ENCODE measurements at regions not wholly inside any gene's neighbourhood (a gene's known extent, or its start where the extent isn't known, plus 50 kb on each side); places are given as distances from the start of the nearest gene placed in this dataset.

DNA sequence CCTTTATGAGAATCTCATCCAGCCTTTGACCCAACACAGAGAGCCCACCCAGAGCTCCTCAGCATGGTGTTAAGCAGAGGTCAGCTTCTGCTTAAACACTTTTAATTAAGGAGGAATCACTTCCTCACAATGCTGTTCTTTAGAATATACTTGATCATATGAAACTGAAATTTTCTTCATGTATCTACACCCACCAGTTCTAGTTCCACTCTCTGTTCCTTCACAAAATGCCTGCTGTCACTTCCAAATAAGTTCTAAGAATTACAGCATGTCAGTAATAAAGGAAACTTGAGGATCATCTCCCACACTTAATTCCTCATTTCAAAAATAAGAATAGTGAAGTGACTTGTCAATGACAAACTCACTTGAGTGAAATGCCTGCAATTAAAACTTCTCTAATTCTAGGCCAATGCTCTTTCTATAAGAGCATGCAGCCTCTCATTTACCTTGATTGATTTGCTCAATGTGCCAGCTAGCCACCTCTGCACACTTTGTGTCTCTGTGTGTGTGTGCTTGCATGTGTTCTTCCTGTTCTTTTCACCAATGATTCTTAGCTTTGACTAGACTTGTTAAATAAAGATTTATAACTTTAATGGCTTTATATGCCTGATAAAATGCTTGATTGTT, 356.3 kb downstream of the PLPP3 start:
- H3K9me3 ChIP-seq (ENCODE audit: insufficient read depth, low read depth), result no peaks in the 10 kb centered on the region
- no peaks in the 10 kb centered on the region for H3K79me2 ChIP-seq (ENCODE audit: low read depth)
- no peak for TF ChIP-seq EZH2 (IDR thresholded peaks at IDR 0.05; ENCODE audit: low read depth)
- TF ChIP-seq, protein P1, sequence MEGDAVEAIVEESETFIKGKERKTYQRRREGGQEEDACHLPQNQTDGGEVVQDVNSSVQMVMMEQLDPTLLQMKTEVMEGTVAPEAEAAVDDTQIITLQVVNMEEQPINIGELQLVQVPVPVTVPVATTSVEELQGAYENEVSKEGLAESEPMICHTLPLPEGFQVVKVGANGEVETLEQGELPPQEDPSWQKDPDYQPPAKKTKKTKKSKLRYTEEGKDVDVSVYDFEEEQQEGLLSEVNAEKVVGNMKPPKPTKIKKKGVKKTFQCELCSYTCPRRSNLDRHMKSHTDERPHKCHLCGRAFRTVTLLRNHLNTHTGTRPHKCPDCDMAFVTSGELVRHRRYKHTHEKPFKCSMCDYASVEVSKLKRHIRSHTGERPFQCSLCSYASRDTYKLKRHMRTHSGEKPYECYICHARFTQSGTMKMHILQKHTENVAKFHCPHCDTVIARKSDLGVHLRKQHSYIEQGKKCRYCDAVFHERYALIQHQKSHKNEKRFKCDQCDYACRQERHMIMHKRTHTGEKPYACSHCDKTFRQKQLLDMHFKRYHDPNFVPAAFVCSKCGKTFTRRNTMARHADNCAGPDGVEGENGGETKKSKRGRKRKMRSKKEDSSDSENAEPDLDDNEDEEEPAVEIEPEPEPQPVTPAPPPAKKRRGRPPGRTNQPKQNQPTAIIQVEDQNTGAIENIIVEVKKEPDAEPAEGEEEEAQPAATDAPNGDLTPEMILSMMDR (conservative IDR thresholded peaks at IDR 0.05), result no peak
- no peak overlapping the region for H3K4me3 ChIP-seq
- H3K27me3 ChIP-seq (ENCODE audit: insufficient read depth, low read depth), result no peaks in the 10 kb centered on the region
- ChIA-PET POLR2A (ENCODE audit: unreplicated experiment) (no interaction called here), CTCF (no interaction called here)
- no TSS peak for BruUV-seq (replicated peaks)
- H2AFZ ChIP-seq, result no peak overlapping the region
- no peak overlapping the region for H3K4me2 ChIP-seq
- no peaks in the 10 kb centered on the region for H3K36me3 ChIP-seq (ENCODE audit: low read depth)
- H3K4me1 ChIP-seq (replicated peaks; ENCODE audit: insufficient read depth), result no peaks in the 10 kb centered on the region
- no peaks in the 10 kb centered on the region for H3K9me2 ChIP-seq (ENCODE audit: insufficient read depth)
- intact Hi-C loops (cut with micrococcal nuclease; ENCODE audit: unreplicated experiment), result no loop called here
- H3F3A ChIP-seq (ENCODE audit: insufficient read depth, low read depth), result no peaks in the 10 kb centered on the region
- no peaks in the 10 kb centered on the region for H4K20me1 ChIP-seq (ENCODE audit: insufficient read depth)
- no peak for DNase-seq
- H3K27ac ChIP-seq, result no peak overlapping the region

DNA sequence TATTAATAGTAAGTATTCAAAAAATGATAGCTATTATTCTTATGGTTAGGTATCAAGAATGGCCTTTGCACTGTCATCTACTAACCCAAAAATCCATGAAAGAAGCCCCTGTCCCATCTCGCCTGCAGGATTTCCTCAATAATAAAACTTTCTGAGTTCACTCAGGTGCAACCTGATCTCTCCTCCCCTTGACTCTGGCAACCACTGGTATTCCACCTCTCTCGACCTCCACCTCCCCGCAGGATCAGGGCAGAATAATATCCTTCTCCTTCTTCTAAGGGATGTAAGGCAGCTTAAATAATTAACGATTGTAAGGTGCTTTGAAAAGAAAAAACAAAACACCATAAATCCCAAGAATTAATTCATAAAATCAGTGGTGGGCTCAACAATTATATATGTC, 359.3 kb downstream of the PLPP3 start:
- no peaks in the 10 kb centered on the region for H4K20me1 ChIP-seq (ENCODE audit: insufficient read depth)
- H2AFZ ChIP-seq, result no peak overlapping the region
- H3K27me3 ChIP-seq (ENCODE audit: insufficient read depth, low read depth), result no peaks in the 10 kb centered on the region
- H3K27ac ChIP-seq, result no peak overlapping the region
- H3F3A ChIP-seq (ENCODE audit: insufficient read depth, low read depth), result no peaks in the 10 kb centered on the region
- no peaks in the 10 kb centered on the region for H3K36me3 ChIP-seq (ENCODE audit: low read depth)
- H3K4me2 ChIP-seq, result no peak overlapping the region
- H3K4me3 ChIP-seq, result no peak overlapping the region
- ChIA-PET POLR2A (ENCODE audit: unreplicated experiment) (no interaction called here), CTCF (no interaction called here)
- H3K79me2 ChIP-seq (ENCODE audit: low read depth), result no peaks in the 10 kb centered on the region
- no peaks in the 10 kb centered on the region for H3K9me2 ChIP-seq (ENCODE audit: insufficient read depth)
- no TSS peak for BruUV-seq (replicated peaks)
- DNase-seq, result no peak
- H3K9me3 ChIP-seq (ENCODE audit: insufficient read depth, low read depth), result no peaks in the 10 kb centered on the region
- H3K4me1 ChIP-seq (replicated peaks; ENCODE audit: insufficient read depth), result no peaks in the 10 kb centered on the region
- TF ChIP-seq, protein P1 (conservative IDR thresholded peaks at IDR 0.05), result no peak
- TF ChIP-seq EZH2 (IDR thresholded peaks at IDR 0.05; ENCODE audit: low read depth), result no peak
- intact Hi-C loops (cut with micrococcal nuclease; ENCODE audit: unreplicated experiment), result no loop called here

DNA sequence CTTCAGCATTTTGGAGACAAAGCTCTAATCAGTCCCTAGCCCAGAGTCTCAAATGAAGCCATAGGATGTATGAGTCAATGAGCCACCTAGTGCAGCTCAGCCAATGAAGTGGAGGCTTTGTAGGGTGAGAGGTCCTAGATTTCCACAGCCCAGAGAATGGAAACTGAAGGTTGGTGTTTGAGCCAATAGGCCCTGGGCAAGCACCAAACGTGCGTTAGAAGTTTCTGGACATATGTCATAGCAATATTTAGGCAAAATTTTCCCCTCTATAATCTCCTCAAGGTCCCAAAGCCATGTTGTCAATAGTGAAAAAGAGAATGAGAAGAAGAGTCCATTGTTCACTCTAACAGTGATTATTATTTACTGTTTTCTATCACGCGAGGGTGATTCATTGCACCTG, 361.3 kb downstream of the PLPP3 start:
- Histone ChIP-seq H3K27ac (no peak overlapping the region), H3K9me3 (ENCODE audit: insufficient read depth, low read depth) (no peaks in the 10 kb centered on the region), H3K4me3 (no peak overlapping the region), H3K4me2 (no peak overlapping the region), H2AFZ (no peak overlapping the region), H3K36me3 (ENCODE audit: low read depth) (no peaks in the 10 kb centered on the region), H3F3A (ENCODE audit: insufficient read depth, low read depth) (no peaks in the 10 kb centered on the region), H4K20me1 (ENCODE audit: insufficient read depth) (no peaks in the 10 kb centered on the region), H3K79me2 (ENCODE audit: low read depth) (no peaks in the 10 kb centered on the region), H3K9me2 (ENCODE audit: insufficient read depth) (no peaks in the 10 kb centered on the region), H3K4me1 (replicated peaks; ENCODE audit: insufficient read depth) (no peaks in the 10 kb centered on the region), H3K27me3 (ENCODE audit: insufficient read depth, low read depth) (no peaks in the 10 kb centered on the region)
- TF ChIP-seq EZH2 (IDR thresholded peaks at IDR 0.05; ENCODE audit: low read depth), result no peak
- TF ChIP-seq, protein P1 (conservative IDR thresholded peaks at IDR 0.05), result no peak
- no TSS peak for BruUV-seq (replicated peaks)
- intact Hi-C loops (cut with micrococcal nuclease; ENCODE audit: unreplicated experiment), result no loop called here
- POLR2A ChIA-PET (ENCODE audit: unreplicated experiment), result no interaction called here
- CTCF ChIA-PET, result no interaction called here
- no peak for DNase-seq
